ENCODE measurements at regions not wholly inside any gene's neighbourhood (a gene's known extent, or its start where the extent isn't known, plus 50 kb on each side); places are given as distances from the start of the nearest gene placed in this dataset.

DNA sequence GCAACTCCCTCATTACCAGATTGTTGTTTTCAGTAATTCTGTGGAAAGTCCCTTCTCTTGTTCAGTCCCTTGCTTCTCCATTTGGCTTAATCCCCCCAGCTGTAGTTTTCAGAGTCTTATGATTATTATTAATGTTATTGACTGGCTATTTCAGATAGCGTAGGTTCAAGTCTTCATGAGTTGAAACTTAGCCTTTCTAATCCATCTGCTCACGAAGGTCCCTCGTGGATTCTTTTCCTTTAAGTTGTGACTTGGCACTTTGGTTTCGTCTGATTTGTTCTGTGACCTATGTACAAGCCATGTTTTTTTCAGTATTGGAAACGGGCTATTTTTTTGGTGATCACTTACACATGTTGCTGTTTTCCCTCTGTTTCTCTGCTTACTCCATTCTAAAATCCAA lies 260.3 kb downstream of the TMEM167A start:
- TF ChIP-seq, protein P1, sequence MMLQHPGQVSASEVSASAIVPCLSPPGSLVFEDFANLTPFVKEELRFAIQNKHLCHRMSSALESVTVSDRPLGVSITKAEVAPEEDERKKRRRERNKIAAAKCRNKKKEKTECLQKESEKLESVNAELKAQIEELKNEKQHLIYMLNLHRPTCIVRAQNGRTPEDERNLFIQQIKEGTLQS (IDR thresholded peaks at IDR 0.05), result no peak
- no peak for TF ChIP-seq EZH2 (IDR thresholded peaks at IDR 0.05)
- TF ChIP-seq POLR2AphosphoS5 (IDR thresholded peaks at IDR 0.05; ENCODE audit: low read depth, low read length), result no peak
- TF ChIP-seq, protein P2, sequence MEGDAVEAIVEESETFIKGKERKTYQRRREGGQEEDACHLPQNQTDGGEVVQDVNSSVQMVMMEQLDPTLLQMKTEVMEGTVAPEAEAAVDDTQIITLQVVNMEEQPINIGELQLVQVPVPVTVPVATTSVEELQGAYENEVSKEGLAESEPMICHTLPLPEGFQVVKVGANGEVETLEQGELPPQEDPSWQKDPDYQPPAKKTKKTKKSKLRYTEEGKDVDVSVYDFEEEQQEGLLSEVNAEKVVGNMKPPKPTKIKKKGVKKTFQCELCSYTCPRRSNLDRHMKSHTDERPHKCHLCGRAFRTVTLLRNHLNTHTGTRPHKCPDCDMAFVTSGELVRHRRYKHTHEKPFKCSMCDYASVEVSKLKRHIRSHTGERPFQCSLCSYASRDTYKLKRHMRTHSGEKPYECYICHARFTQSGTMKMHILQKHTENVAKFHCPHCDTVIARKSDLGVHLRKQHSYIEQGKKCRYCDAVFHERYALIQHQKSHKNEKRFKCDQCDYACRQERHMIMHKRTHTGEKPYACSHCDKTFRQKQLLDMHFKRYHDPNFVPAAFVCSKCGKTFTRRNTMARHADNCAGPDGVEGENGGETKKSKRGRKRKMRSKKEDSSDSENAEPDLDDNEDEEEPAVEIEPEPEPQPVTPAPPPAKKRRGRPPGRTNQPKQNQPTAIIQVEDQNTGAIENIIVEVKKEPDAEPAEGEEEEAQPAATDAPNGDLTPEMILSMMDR (IDR thresholded peaks at IDR 0.05 in 2 of 3, conservative IDR thresholded peaks at IDR 0.05 in 1 of 3; ENCODE audit: borderline replicate concordance in 1 of 3, insufficient read depth in 1 of 3, low read depth in 2 of 3, low read length in 2 of 3), result no peak
- TF ChIP-seq YY1 (IDR thresholded peaks at IDR 0.05; ENCODE audit: extremely low read depth, insufficient replicate concordance, low read depth, low read length), result no peak
- TF ChIP-seq SRF (IDR thresholded peaks at IDR 0.05; ENCODE audit: low read depth), result no peak
- TF ChIP-seq POLR2A (IDR thresholded peaks at IDR 0.05; ENCODE audit: borderline replicate concordance, extremely low read depth, insufficient read depth, insufficient read length), result no peak
- TF ChIP-seq RAD21 (IDR thresholded peaks at IDR 0.05; ENCODE audit: low read depth), result no peak
- TF ChIP-seq CEBPB (IDR thresholded peaks at IDR 0.05; ENCODE audit: low read depth), result no peak
